ENCODE measurements at regions not wholly inside any gene's neighbourhood (a gene's known extent, or its start where the extent isn't known, plus 50 kb on each side); places are given as distances from the start of the nearest gene placed in this dataset.

DNA sequence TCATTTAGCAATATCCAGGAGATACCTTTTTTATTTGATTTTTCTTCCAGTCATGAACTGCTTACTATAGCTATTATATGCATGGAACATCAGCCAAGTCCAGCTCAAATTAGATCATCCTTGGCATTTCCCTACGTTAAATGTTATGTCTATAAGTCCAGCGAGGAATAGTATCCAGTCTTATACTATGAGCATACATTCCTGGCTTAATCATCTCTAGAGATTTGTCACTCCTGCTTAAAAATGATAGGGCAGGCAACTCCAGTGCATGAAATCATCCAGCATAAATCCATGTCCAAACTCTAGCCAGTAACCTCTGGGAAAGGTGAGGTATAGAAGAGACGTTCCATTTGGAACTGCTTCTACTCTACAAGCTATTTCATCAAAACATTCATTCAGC is 126.7 kb upstream of the VCX2 start:
- no peak overlapping the region for H3K14ac ChIP-seq (ENCODE audit: low read length)
- H4K8ac ChIP-seq (ENCODE audit: low read depth, low read length), result no peak overlapping the region
- H3K36me3 ChIP-seq (ENCODE audit: control insufficient read depth in 1 of 2, insufficient read depth in 2 of 2, low read length in 2 of 2), result no peaks in the 10 kb centered on the region
- H3K9me3 ChIP-seq (ENCODE audit: insufficient read depth, low read depth, low read length), result no peaks in the 10 kb centered on the region
- H3K27me3 ChIP-seq (ENCODE audit: insufficient read depth, low read length), result no peaks in the 10 kb centered on the region
- no peak overlapping the region for H2AK5ac ChIP-seq (ENCODE audit: low read length)
- H3K18ac ChIP-seq (ENCODE audit: low read length), result no peak overlapping the region
- no peaks in the 10 kb centered on the region for H3K4me1 ChIP-seq (ENCODE audit: control insufficient read depth in 1 of 2, insufficient read depth in 2 of 2, low read length in 2 of 2)
- H2BK120ac ChIP-seq (ENCODE audit: insufficient read depth, low read length, poor library complexity), result no peak overlapping the region
- no peak overlapping the region for H3K4me2 ChIP-seq (ENCODE audit: low read length)
- no peak overlapping the region for H3K4ac ChIP-seq (ENCODE audit: low read depth, low read length)
- DNase-seq, result no peak
- H4K91ac ChIP-seq (ENCODE audit: low read depth, low read length), result no peak overlapping the region
- no peak overlapping the region for H3K9ac ChIP-seq (ENCODE audit: low read length)
- H3K4me3 ChIP-seq (ENCODE audit: low read depth, low read length), result no peak overlapping the region
- no CpG with 5 or more reads among the region's 3 CpGs for WGBS (ENCODE audit: extremely low coverage, insufficient coverage, insufficient read length)
- no peak overlapping the region for H4K12ac ChIP-seq (ENCODE audit: low read depth, low read length)
- H2BK5ac ChIP-seq (ENCODE audit: low read depth, low read length, poor library complexity), result no peak overlapping the region
- H3K27ac ChIP-seq (ENCODE audit: low read depth, low read length), result no peak overlapping the region
- H3K79me1 ChIP-seq (ENCODE audit: low read length), result no peaks in the 10 kb centered on the region
- H3K23ac ChIP-seq (ENCODE audit: low read length), result no peak overlapping the region
- H3K79me2 ChIP-seq (ENCODE audit: control insufficient read depth, insufficient read depth, low read length, poor library complexity), result no peaks in the 10 kb centered on the region
- H2BK12ac ChIP-seq (ENCODE audit: low read length), result no peak overlapping the region
- H2AFZ ChIP-seq (ENCODE audit: insufficient read depth, low read length, poor library complexity), result no peak overlapping the region

DNA sequence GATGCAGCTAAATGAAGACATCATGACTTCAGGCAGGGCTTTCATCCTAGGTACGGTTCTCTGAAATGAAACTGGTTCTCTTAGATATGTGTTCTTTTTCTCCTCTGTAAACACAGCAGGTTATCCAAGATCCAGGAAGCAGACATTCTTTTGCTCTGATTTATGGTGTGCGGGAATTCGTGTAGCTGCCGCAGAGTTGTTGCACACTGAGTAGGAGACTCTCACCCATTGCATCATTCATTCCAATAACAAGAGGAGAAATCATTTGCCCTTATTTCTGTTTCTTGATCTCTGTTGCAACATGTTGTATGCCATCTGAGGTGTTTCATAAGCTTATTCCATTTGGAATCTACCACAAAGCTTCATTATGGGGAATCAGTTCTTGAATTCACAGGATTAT is 133.6 kb upstream of the VCX2 start:
- H2BK12ac ChIP-seq (ENCODE audit: low read length), result no peak overlapping the region
- no peak overlapping the region for H3K14ac ChIP-seq (ENCODE audit: low read length)
- no peak overlapping the region for H4K12ac ChIP-seq (ENCODE audit: low read depth, low read length)
- DNase-seq, result peak in 1 of 2 donors; percentile 34
- no peak overlapping the region for H3K23ac ChIP-seq (ENCODE audit: low read length)
- H3K27me3 ChIP-seq (ENCODE audit: insufficient read depth, low read length), result no peaks in the 10 kb centered on the region
- no peaks in the 10 kb centered on the region for H3K9me3 ChIP-seq (ENCODE audit: insufficient read depth, low read depth, low read length)
- no peak overlapping the region for H2BK120ac ChIP-seq (ENCODE audit: insufficient read depth, low read length, poor library complexity)
- no peak overlapping the region for H2AK5ac ChIP-seq (ENCODE audit: low read length)
- H3K4me3 ChIP-seq (ENCODE audit: low read depth, low read length), result no peak overlapping the region
- no peak overlapping the region for H3K9ac ChIP-seq (ENCODE audit: low read length)
- no peaks in the 10 kb centered on the region for H3K79me1 ChIP-seq (ENCODE audit: low read length)
- H3K4me1 ChIP-seq (ENCODE audit: control insufficient read depth in 1 of 2, insufficient read depth in 2 of 2, low read length in 2 of 2), result no peaks in the 10 kb centered on the region
- no CpG with 5 or more reads among the region's 4 CpGs for WGBS (ENCODE audit: extremely low coverage, insufficient coverage, insufficient read length)
- H2BK5ac ChIP-seq (ENCODE audit: low read depth, low read length, poor library complexity), result no peak overlapping the region
- no peak overlapping the region for H3K4ac ChIP-seq (ENCODE audit: low read depth, low read length)
- no peaks in the 10 kb centered on the region for H3K79me2 ChIP-seq (ENCODE audit: control insufficient read depth, insufficient read depth, low read length, poor library complexity)
- no peak overlapping the region for H3K4me2 ChIP-seq (ENCODE audit: low read length)
- no peak overlapping the region for H4K91ac ChIP-seq (ENCODE audit: low read depth, low read length)
- H4K8ac ChIP-seq (ENCODE audit: low read depth, low read length), result no peak overlapping the region
- H3K18ac ChIP-seq (ENCODE audit: low read length), result no peak overlapping the region
- no peaks in the 10 kb centered on the region for H3K36me3 ChIP-seq (ENCODE audit: control insufficient read depth in 1 of 2, insufficient read depth in 2 of 2, low read length in 2 of 2)
- H2AFZ ChIP-seq (ENCODE audit: insufficient read depth, low read length, poor library complexity), result no peak overlapping the region
- no peak overlapping the region for H3K27ac ChIP-seq (ENCODE audit: low read depth, low read length)

DNA sequence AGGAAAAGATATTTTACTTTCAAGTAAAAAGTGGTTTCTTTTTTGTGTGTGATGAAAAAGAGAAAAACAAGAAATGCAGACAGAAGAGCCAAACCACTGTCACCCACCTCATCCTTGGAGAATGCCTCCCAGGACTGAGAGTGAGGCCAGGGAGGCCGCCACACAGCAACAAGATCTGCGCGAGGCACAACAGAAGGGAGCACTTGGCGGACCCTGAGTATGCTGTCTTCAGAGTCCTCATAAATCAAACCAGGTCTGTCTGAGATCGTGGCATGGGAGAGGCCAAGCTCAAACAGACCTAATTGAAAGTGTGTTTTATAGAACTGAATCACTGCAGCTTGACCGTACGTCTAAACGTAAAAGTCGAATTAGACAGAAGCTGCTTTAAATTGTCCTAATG is 134.3 kb upstream of the VCX2 start:
- no peaks in the 10 kb centered on the region for H3K4me1 ChIP-seq (ENCODE audit: control insufficient read depth in 1 of 2, insufficient read depth in 2 of 2, low read length in 2 of 2)
- no peak overlapping the region for H2BK120ac ChIP-seq (ENCODE audit: insufficient read depth, low read length, poor library complexity)
- H3K27me3 ChIP-seq (ENCODE audit: insufficient read depth, low read length), result no peaks in the 10 kb centered on the region
- WGBS (ENCODE audit: extremely low coverage, insufficient coverage, insufficient read length), result no CpG with 5 or more reads among the region's 9 CpGs
- no peak overlapping the region for H4K8ac ChIP-seq (ENCODE audit: low read depth, low read length)
- no peak overlapping the region for H3K14ac ChIP-seq (ENCODE audit: low read length)
- H4K91ac ChIP-seq (ENCODE audit: low read depth, low read length), result no peak overlapping the region
- no peak overlapping the region for H3K4me2 ChIP-seq (ENCODE audit: low read length)
- no peak overlapping the region for H2BK5ac ChIP-seq (ENCODE audit: low read depth, low read length, poor library complexity)
- H3K23ac ChIP-seq (ENCODE audit: low read length), result no peak overlapping the region
- H3K4me3 ChIP-seq (ENCODE audit: low read depth, low read length), result no peak overlapping the region
- H3K36me3 ChIP-seq (ENCODE audit: control insufficient read depth in 1 of 2, insufficient read depth in 2 of 2, low read length in 2 of 2), result no peaks in the 10 kb centered on the region
- no peak overlapping the region for H2BK12ac ChIP-seq (ENCODE audit: low read length)
- no peak overlapping the region for H3K18ac ChIP-seq (ENCODE audit: low read length)
- no peak overlapping the region for H4K12ac ChIP-seq (ENCODE audit: low read depth, low read length)
- H3K9ac ChIP-seq (ENCODE audit: low read length), result no peak overlapping the region
- no peaks in the 10 kb centered on the region for H3K9me3 ChIP-seq (ENCODE audit: insufficient read depth, low read depth, low read length)
- no peak for DNase-seq
- H3K79me2 ChIP-seq (ENCODE audit: control insufficient read depth, insufficient read depth, low read length, poor library complexity), result no peaks in the 10 kb centered on the region
- H2AFZ ChIP-seq (ENCODE audit: insufficient read depth, low read length, poor library complexity), result no peak overlapping the region
- no peak overlapping the region for H2AK5ac ChIP-seq (ENCODE audit: low read length)
- no peak overlapping the region for H3K27ac ChIP-seq (ENCODE audit: low read depth, low read length)
- no peaks in the 10 kb centered on the region for H3K79me1 ChIP-seq (ENCODE audit: low read length)
- no peak overlapping the region for H3K4ac ChIP-seq (ENCODE audit: low read depth, low read length)

DNA sequence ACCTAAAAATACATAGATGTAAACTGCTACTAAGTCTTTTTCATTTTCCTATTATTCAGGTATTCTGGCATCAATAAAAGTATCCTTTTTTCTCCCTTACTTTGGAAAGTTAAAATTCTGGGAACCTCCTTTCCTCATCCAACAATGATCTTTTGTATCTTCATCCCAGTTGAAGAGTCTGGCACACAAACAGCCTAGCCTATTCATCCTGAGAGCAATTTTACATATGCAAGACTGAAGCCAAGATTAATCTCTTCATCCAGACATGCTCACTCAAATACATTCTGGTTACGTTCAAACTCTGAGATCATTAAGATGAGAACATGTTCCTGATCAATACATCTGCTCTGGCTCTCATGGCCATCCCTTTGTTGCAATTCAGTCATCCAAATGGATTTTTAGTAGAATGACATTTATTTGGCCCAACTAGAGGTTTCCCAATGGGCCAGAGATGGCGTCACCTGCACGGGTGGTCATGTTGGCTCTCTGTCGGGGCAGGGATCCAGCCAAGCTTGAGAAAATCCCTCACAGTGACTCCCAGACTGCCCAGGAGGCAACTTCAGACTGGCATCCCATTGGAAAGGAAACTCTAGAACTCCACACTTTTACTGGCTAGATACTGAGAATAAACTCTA is 135.3 kb upstream of the VCX2 start:
- Histone ChIP-seq H2BK12ac (ENCODE audit: low read length) (no peak overlapping the region), H3K4me3 (ENCODE audit: low read depth, low read length) (no peak overlapping the region), H3K36me3 (ENCODE audit: control insufficient read depth in 1 of 2, insufficient read depth in 2 of 2, low read length in 2 of 2) (no peaks in the 10 kb centered on the region), H2BK120ac (ENCODE audit: insufficient read depth, low read length, poor library complexity) (no peak overlapping the region), H3K23ac (ENCODE audit: low read length) (no peak overlapping the region), H3K4me1 (ENCODE audit: control insufficient read depth in 1 of 2, insufficient read depth in 2 of 2, low read length in 2 of 2) (no peaks in the 10 kb centered on the region), H2AK5ac (ENCODE audit: low read length) (no peak overlapping the region), H2BK5ac (ENCODE audit: low read depth, low read length, poor library complexity) (no peak overlapping the region), H4K91ac (ENCODE audit: low read depth, low read length) (no peak overlapping the region), H3K14ac (ENCODE audit: low read length) (no peak overlapping the region), H4K12ac (ENCODE audit: low read depth, low read length) (no peak overlapping the region), H3K4me2 (ENCODE audit: low read length) (no peak overlapping the region), H3K4ac (ENCODE audit: low read depth, low read length) (no peak overlapping the region), H3K18ac (ENCODE audit: low read length) (no peak overlapping the region), H3K9me3 (ENCODE audit: insufficient read depth, low read depth, low read length) (no peaks in the 10 kb centered on the region), H3K9ac (ENCODE audit: low read length) (no peak overlapping the region), H3K79me1 (ENCODE audit: low read length) (no peaks in the 10 kb centered on the region), H3K27me3 (ENCODE audit: insufficient read depth, low read length) (no peaks in the 10 kb centered on the region), H4K8ac (ENCODE audit: low read depth, low read length) (no peak overlapping the region), H3K79me2 (ENCODE audit: control insufficient read depth, insufficient read depth, low read length, poor library complexity) (no peaks in the 10 kb centered on the region), H3K27ac (ENCODE audit: low read depth, low read length) (no peak overlapping the region), H2AFZ (ENCODE audit: insufficient read depth, low read length, poor library complexity) (no peak overlapping the region)
- WGBS (ENCODE audit: extremely low coverage, insufficient coverage, insufficient read length), result no CpG with 5 or more reads among the region's 4 CpGs
- DNase-seq, result no peak
